GM18519 (cell line): ENCODE measurements at regions not wholly inside any gene's neighbourhood (a gene's known extent, or its start where the extent isn't known, plus 50 kb on each side); places are given as distances from the start of the nearest gene placed in this dataset.

Experiments used
- ATAC-seq: cut with Tn5 transposase; IDR thresholded peaks from one replicate; pipeline ENCODE4 v1.9.1; 2021; ENCODE audit warnings: mild to moderate bottlenecking, moderate library complexity; ENCODE audit not compliant: unreplicated experiment, low FRiP score

GRCh38 chr11:109089144-109089543 lies 332.8 kb upstream of the C11orf87 start:
- ATAC-seq: no peak

- no peak for ATAC-seq
Measured at GRCh38 chr11:109093354-109093753, 328.6 kb upstream of the C11orf87 start.

- no peak for ATAC-seq
Measured at GRCh38 chr11:109096266-109096665, 325.7 kb upstream of the C11orf87 start.

GRCh38 chr11:109106151-109106906 lies 315.7 kb upstream of the C11orf87 start:
- no peak for ATAC-seq

GRCh38 chr11:109109150-109109549 lies 312.8 kb upstream of the C11orf87 start:
- ATAC-seq: no peak

- ATAC-seq: no peak
Measured at GRCh38 chr11:109109571-109110315, 312.2 kb upstream of the C11orf87 start.

- ATAC-seq: no peak
Measured at GRCh38 chr11:109112261-109112660, 309.7 kb upstream of the C11orf87 start.

- ATAC-seq: no peak
Measured at GRCh38 chr11:109112821-109113280, 309.1 kb upstream of the C11orf87 start.

GRCh38 chr11:109120341-109120740 lies 301.6 kb upstream of the C11orf87 start:
- no peak for ATAC-seq

GRCh38 chr11:109121173-109121932 lies 300.6 kb upstream of the C11orf87 start:
- no peak for ATAC-seq

- ATAC-seq: no peak
Measured at GRCh38 chr11:109123816-109124787, 297.9 kb upstream of the C11orf87 start.

GRCh38 chr11:109130910-109131309 lies 291.1 kb upstream of the C11orf87 start:
- ATAC-seq: no peak

- ATAC-seq: no peak
Measured at GRCh38 chr11:109132539-109132938, 289.5 kb upstream of the C11orf87 start.

- ATAC-seq: no peak
Measured at GRCh38 chr11:109133159-109133558, 288.8 kb upstream of the C11orf87 start.

GRCh38 chr11:109135627-109136026 lies 286.4 kb upstream of the C11orf87 start:
- ATAC-seq: no peak

- ATAC-seq: no peak
Measured at GRCh38 chr11:109138196-109138595, 283.8 kb upstream of the C11orf87 start.

GRCh38 chr11:109140426-109140825 lies 281.6 kb upstream of the C11orf87 start:
- ATAC-seq: no peak

GRCh38 chr11:109140857-109141515 lies 281.0 kb upstream of the C11orf87 start:
- no peak for ATAC-seq

- ATAC-seq: no peak
Measured at GRCh38 chr11:109145287-109145686, 276.7 kb upstream of the C11orf87 start.
